Chondrocyte (in vitro differentiated cells): ENCODE measurements at regions not wholly inside any gene's neighbourhood (a gene's known extent, or its start where the extent isn't known, plus 50 kb on each side); places are given as distances from the start of the nearest gene placed in this dataset.
A peak's percentile ranks its signal among the peaks of the same experiment; 100 is the strongest.

Source experiments
- DNase-seq: peaks from one replicate; pipeline ENCODE4 v3.0.0; 2021; ENCODE audit warnings: mixed read lengths, low spot score
- H3K27ac Mint-ChIP-seq: one replicate; pipeline ENCODE4 v1.8.0; 2021; ENCODE audit warnings: mild to moderate bottlenecking, moderate library complexity, mixed read lengths; ENCODE audit not compliant: unreplicated experiment
- H3K27me3 Mint-ChIP-seq: 2 replicates; pipeline ENCODE4 v1.8.0; 2021; ENCODE audit warnings: low read depth, mixed read lengths
- H3K36me3 Mint-ChIP-seq: 2 replicates; pipeline ENCODE4 v1.8.0; 2021; ENCODE audit warnings: low read depth, mixed read lengths
- H3K4me1 Mint-ChIP-seq: 2 replicates; pipeline ENCODE4 v1.8.0; 2021; ENCODE audit warnings: low read depth, mild to moderate bottlenecking, mixed read lengths
- H3K4me3 Mint-ChIP-seq: one replicate; pipeline ENCODE4 v1.8.0; 2021; ENCODE audit warnings: mild to moderate bottlenecking, moderate library complexity, mixed read lengths; ENCODE audit not compliant: unreplicated experiment
- H3K9me3 Mint-ChIP-seq: 2 replicates; pipeline ENCODE4 v1.8.0; 2021; ENCODE audit warnings: low read depth, mixed read lengths
- TF ChIP-seq, protein P1 (sequence below): fragments of 200-600 bp; sonication (generic); IDR thresholded peaks from 2 replicates; pipeline ENCODE4 v1.5.0; 2021; ENCODE audit warnings: antibody characterized with exemption, mild to moderate bottlenecking, moderate library complexity

DNA sequence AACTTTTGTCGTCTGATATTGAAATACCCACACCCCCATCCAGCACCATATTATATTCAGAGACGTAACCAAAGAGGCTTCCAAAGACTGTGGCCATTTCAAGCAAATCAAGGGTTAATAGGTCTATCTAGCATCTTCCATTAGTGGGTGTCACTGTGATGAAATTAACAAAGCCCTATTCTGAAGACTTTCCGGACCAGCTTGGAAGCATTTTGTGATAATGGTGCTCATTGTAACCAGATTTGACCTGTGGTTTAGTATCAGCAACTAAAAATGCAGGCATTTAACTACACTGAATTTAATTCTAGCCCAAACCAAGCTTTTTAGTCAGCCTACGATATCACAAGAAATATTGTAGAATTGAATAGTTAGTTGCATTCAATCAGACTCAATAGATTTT, 309.7 kb upstream of the TENM3 start:
- Mint-ChIP-seq H3K36me3 (peaks cover 14% of the 10 kb centered on the region), H3K4me3 (no peak overlapping the region), H3K27ac (no peak overlapping the region), H3K4me1 (no peaks in the 10 kb centered on the region), H3K27me3 (no peaks in the 10 kb centered on the region), H3K9me3 (peaks cover 27% of the 10 kb centered on the region)
- TF ChIP-seq, protein P1, sequence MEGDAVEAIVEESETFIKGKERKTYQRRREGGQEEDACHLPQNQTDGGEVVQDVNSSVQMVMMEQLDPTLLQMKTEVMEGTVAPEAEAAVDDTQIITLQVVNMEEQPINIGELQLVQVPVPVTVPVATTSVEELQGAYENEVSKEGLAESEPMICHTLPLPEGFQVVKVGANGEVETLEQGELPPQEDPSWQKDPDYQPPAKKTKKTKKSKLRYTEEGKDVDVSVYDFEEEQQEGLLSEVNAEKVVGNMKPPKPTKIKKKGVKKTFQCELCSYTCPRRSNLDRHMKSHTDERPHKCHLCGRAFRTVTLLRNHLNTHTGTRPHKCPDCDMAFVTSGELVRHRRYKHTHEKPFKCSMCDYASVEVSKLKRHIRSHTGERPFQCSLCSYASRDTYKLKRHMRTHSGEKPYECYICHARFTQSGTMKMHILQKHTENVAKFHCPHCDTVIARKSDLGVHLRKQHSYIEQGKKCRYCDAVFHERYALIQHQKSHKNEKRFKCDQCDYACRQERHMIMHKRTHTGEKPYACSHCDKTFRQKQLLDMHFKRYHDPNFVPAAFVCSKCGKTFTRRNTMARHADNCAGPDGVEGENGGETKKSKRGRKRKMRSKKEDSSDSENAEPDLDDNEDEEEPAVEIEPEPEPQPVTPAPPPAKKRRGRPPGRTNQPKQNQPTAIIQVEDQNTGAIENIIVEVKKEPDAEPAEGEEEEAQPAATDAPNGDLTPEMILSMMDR = no peak
- DNase-seq = no peak

DNA sequence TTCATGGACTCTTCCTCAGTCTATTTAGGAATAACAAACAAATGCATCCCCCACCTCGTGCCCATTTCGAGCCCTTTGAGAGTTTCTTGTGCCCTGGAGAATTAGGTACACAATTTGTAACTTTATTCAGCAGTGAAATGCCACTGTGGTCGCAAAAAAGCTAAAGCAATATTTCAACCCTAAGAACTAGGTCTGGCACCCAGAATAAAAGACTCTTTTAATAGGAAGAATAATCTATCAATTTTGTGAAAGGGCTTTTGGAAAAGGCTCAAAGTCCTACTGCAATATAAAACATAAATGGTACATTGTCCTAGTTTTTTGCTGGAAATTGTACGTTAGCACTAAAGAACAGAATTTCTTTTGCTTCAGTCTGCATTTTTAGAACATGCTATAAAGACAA, 304.6 kb upstream of the TENM3 start:
- Mint-ChIP-seq H3K36me3 (no peaks in the 10 kb centered on the region), H3K4me3 (no peak overlapping the region), H3K4me1 (peaks cover 9% of the 10 kb centered on the region), H3K27me3 (no peaks in the 10 kb centered on the region), H3K27ac (no peak overlapping the region), H3K9me3 (no peaks in the 10 kb centered on the region)
- DNase-seq = no peak
- TF ChIP-seq, protein P1 = no peak

DNA sequence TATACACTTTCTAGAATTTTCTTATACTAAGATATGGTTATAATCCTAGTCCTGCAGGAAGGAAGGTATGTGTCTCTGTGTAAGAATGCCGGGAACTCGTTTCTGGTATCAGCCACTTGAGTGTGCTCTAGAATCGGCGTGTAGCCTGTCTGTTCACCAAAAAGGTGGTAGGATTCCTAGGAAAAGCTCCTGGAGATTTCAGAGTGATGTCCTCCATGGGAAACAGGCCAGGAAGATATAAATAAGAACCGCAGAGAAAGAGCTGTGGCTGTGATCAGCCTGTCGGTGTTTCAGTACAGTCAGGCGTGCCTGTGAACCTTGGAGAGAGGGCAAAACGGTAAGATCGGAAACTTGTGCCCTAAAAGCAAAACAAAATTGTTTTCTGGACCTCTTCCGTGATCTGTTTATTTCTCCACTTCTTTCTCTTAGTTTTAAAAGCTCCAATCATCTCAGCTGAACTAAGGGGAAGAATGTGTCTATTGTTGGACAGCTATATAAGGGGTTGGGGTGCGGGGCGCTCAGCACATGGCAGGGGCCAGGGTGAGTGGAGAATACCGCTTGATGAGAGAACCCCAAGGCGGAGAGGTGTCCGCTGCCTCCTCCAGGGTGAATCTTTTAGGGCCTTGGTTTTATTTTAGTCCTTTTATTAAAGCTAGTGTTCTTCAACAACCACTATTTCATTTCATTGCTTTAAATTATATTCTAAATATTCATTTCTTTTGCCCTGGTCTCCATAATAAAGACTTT, 303.8 kb upstream of the TENM3 start:
- H3K4me3 Mint-ChIP-seq = no peak overlapping the region
- no peak overlapping the region for H3K27ac Mint-ChIP-seq
- no peaks in the 10 kb centered on the region for H3K27me3 Mint-ChIP-seq
- TF ChIP-seq, protein P1 = peak; percentile 34
- H3K9me3 Mint-ChIP-seq = no peaks in the 10 kb centered on the region
- no peaks in the 10 kb centered on the region for H3K36me3 Mint-ChIP-seq
- peaks cover 9% of the 10 kb centered on the region for H3K4me1 Mint-ChIP-seq
- no peak for DNase-seq

DNA sequence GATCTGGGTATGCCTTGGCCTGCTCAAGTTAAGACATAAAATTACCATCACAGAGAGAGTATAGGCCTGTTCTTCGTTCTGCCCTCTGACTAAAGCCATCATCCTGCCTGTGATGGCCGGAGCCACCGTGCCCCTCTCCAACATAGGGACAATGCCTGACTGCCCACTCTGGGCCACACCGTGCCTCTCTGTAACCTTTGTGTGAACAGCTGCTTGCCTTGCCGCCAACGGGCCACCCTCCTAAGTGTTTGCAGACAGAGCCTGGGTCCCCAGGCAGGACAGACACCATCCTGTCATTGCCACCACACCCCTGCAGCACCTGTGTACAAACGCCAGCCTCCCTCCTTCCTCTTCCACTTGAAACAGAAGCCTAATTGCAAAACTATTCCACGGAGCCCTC, 298.7 kb upstream of the TENM3 start:
- no peaks in the 10 kb centered on the region for H3K9me3 Mint-ChIP-seq
- no peaks in the 10 kb centered on the region for H3K36me3 Mint-ChIP-seq
- H3K27me3 Mint-ChIP-seq = no peaks in the 10 kb centered on the region
- no peak for DNase-seq
- no peak overlapping the region for H3K4me3 Mint-ChIP-seq
- TF ChIP-seq, protein P1 = no peak
- H3K4me1 Mint-ChIP-seq = peaks cover 9% of the 10 kb centered on the region
- no peak overlapping the region for H3K27ac Mint-ChIP-seq

DNA sequence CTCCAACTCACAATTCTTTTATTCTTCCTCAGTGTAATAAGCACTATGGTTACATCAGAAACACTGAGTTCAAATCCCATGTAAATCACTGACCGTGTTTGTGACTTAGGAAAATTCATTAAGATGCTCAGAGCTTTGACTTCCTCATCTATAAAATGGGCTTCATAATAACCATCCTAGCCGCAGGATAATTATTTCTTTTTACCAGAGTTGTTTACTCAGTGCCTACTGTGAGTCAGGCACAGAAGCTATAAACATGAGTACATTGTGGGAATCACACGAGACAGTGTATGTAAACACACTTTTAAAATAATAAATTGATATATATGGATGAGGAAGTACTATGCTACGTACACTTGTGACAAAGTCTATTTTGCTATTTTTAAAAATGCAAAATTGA, 296.3 kb upstream of the TENM3 start:
- no peak overlapping the region for H3K4me3 Mint-ChIP-seq
- TF ChIP-seq, protein P1 = no peak
- no peak overlapping the region for H3K27ac Mint-ChIP-seq
- H3K27me3 Mint-ChIP-seq = no peaks in the 10 kb centered on the region
- no peaks in the 10 kb centered on the region for H3K4me1 Mint-ChIP-seq
- H3K9me3 Mint-ChIP-seq = no peaks in the 10 kb centered on the region
- H3K36me3 Mint-ChIP-seq = no peaks in the 10 kb centered on the region
- no peak for DNase-seq
